BE2C (cell line): ENCODE measurements at regions not wholly inside any gene's neighbourhood (a gene's known extent, or its start where the extent isn't known, plus 50 kb on each side); places are given as distances from the start of the nearest gene placed in this dataset.

Source experiments
- DNase-seq: peaks from one replicate; pipeline ENCODE4 v3.0.0-alpha.2; 2020
- H3K27me3 ChIP-seq: fragments of 250-450 bp; sonication (Bioruptor Pico); 2 replicates; pipeline ENCODE4 v1.5.1; 2020; ENCODE audit warnings: mild to moderate bottlenecking
- H3K36me3 ChIP-seq: fragments of 250-450 bp; sonication (Bioruptor Pico); 2 replicates; pipeline ENCODE4 v1.5.1; 2020; ENCODE audit warnings: mild to moderate bottlenecking
- H3K4me1 ChIP-seq: fragments of 250-450 bp; sonication (Bioruptor Pico); 2 replicates; pipeline ENCODE4 v1.5.1; 2020
- H3K4me3 ChIP-seq: 2 replicates; pipeline ENCODE4 v1.5.1; 2011; ENCODE audit warnings: low read depth, low read length
- H3K9me3 ChIP-seq: fragments of 250-450 bp; sonication (Bioruptor Pico); 2 replicates; pipeline ENCODE4 v1.5.1; 2020
- TF ChIP-seq, protein P1 (sequence below): IDR thresholded peaks from 2 replicates; pipeline ENCODE4 v1.5.1; 2012; ENCODE audit warnings: mild to moderate bottlenecking, low read depth, low read length

DNA sequence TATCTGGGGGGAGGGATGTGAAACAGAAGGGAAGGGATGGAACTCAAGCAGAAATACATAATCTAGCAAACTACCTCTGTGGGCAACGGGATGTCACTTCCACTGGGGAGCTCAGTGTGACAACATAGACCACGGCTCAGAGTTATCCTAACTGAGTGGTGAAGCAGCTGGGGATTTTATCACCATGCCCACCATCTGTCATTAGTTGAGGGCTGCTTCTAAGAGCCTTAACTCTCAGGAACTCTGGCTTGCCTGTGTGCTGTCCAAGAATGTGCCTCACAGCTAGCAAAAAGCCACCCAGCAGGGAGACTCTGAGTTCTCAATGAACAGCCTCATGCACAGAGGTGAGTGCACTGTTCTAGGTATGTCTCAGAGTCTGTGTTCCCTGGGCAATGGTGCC, 90.6 kb upstream of the CXCL14 start:
- TF ChIP-seq, protein P1, sequence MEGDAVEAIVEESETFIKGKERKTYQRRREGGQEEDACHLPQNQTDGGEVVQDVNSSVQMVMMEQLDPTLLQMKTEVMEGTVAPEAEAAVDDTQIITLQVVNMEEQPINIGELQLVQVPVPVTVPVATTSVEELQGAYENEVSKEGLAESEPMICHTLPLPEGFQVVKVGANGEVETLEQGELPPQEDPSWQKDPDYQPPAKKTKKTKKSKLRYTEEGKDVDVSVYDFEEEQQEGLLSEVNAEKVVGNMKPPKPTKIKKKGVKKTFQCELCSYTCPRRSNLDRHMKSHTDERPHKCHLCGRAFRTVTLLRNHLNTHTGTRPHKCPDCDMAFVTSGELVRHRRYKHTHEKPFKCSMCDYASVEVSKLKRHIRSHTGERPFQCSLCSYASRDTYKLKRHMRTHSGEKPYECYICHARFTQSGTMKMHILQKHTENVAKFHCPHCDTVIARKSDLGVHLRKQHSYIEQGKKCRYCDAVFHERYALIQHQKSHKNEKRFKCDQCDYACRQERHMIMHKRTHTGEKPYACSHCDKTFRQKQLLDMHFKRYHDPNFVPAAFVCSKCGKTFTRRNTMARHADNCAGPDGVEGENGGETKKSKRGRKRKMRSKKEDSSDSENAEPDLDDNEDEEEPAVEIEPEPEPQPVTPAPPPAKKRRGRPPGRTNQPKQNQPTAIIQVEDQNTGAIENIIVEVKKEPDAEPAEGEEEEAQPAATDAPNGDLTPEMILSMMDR = no peak
- DNase-seq = no peak
- H3K4me3 ChIP-seq = no peak overlapping the region
- H3K4me1 ChIP-seq = no peaks in the 10 kb centered on the region
- peaks cover 5% of the 10 kb centered on the region; the same call in 1 of the 2 replicates for H3K27me3 ChIP-seq
- H3K9me3 ChIP-seq = no peaks in the 10 kb centered on the region
- H3K36me3 ChIP-seq = no peaks in the 10 kb centered on the region

DNA sequence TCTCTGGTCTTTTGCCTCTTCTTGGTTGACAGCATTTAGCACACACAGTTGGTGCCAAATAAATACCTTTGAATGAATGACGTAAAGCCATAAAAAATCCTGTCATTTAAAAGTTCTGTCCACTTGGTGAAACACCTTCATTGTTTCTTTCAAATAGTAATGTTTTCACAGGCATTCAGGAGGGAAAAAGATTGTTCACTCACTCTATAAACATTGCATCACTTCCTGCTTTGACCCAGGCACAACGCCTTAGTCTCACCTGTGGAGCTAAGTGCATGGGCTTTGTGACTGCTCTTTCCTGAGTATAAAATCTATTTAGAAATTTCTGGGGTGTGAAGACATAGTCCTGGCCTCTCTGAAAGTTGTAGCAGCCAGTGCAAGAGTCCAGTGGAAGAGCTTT, 88.9 kb upstream of the CXCL14 start:
- no peaks in the 10 kb centered on the region for H3K4me1 ChIP-seq
- no peaks in the 10 kb centered on the region for H3K36me3 ChIP-seq
- H3K4me3 ChIP-seq = no peak overlapping the region
- H3K27me3 ChIP-seq = peaks cover 5% of the 10 kb centered on the region; the same call in 1 of the 2 replicates
- DNase-seq = no peak
- H3K9me3 ChIP-seq = no peaks in the 10 kb centered on the region
- TF ChIP-seq, protein P1 = no peak

- Histone ChIP-seq H3K36me3 (no peaks in the 10 kb centered on the region), H3K9me3 (no peaks in the 10 kb centered on the region), H3K27me3 (peaks cover 5% of the 10 kb centered on the region; the same call in 1 of the 2 replicates), H3K4me1 (no peaks in the 10 kb centered on the region), H3K4me3 (no peak overlapping the region)
- TF ChIP-seq, protein P1 = no peak
- no peak for DNase-seq
These were observed 88.4 kb upstream of the CXCL14 start for GRCh38 chr5:135667204-135667603.

GRCh38 chr5:135662683-135663082, 83.9 kb upstream of the CXCL14 start:
- Histone ChIP-seq H3K9me3 (no peaks in the 10 kb centered on the region), H3K36me3 (no peaks in the 10 kb centered on the region), H3K4me3 (no peak overlapping the region), H3K4me1 (no peaks in the 10 kb centered on the region), H3K27me3 (peaks cover 2% of the 10 kb centered on the region; the same call in 1 of the 2 replicates)
- DNase-seq = no peak
- TF ChIP-seq, protein P1 = no peak

GRCh38 chr5:135662061-135662481, 83.3 kb upstream of the CXCL14 start:
- Histone ChIP-seq H3K9me3 (no peaks in the 10 kb centered on the region), H3K4me1 (no peaks in the 10 kb centered on the region), H3K36me3 (no peaks in the 10 kb centered on the region), H3K4me3 (no peak overlapping the region), H3K27me3 (peaks cover 6% of the 10 kb centered on the region)
- TF ChIP-seq, protein P1 = no peak
- DNase-seq = no peak

- Histone ChIP-seq H3K4me3 (no peak overlapping the region), H3K36me3 (no peaks in the 10 kb centered on the region), H3K27me3 (peaks cover 6% of the 10 kb centered on the region), H3K4me1 (no peaks in the 10 kb centered on the region), H3K9me3 (no peaks in the 10 kb centered on the region)
- TF ChIP-seq, protein P1 = no peak
- no peak for DNase-seq
These were observed 82.2 kb upstream of the CXCL14 start for GRCh38 chr5:135660826-135661575.
